ENCODE measurements at regions not wholly inside any gene's neighbourhood (a gene's known extent, or its start where the extent isn't known, plus 50 kb on each side); places are given as distances from the start of the nearest gene placed in this dataset.

GRCh38 chr2:145028101-145028920 lies 508.4 kb upstream of the ZEB2 start:
- CTCF ChIA-PET: interaction anchor here (0.6 kb wide), 1 partner anchor 149 kb away, joined by 6 read pairs; no protein-coding TSS in a partner anchor
- H3K9me3 ChIP-seq (ENCODE audit: control insufficient read depth, insufficient read depth, low read depth, low read length): no peaks in the 10 kb centered on the region
- H3K4me3 ChIP-seq (ENCODE audit: low read depth, low read length): no peak overlapping the region
- TF ChIP-seq ZNF501 (tag by site-specific recombination; IDR thresholded peaks at IDR 0.05) (no peak), SP7 (tag by site-specific recombination; IDR thresholded peaks at IDR 0.05) (peak; percentile 95), ZNF48 (tag by site-specific recombination; IDR thresholded peaks at IDR 0.05) (no peak)
- POLR2A ChIA-PET: no interaction called here
- H3K27ac ChIP-seq (ENCODE audit: extremely low read depth, low read depth, low read length): no peak overlapping the region
- no peaks in the 10 kb centered on the region for H3K36me3 ChIP-seq (ENCODE audit: control insufficient read depth in 2 of 2, insufficient read depth in 1 of 2, low read length in 2 of 2)
- peaks cover 5% of the 10 kb centered on the region; the same call in 1 of the 2 replicates for H3K4me1 ChIP-seq (ENCODE audit: control insufficient read depth, insufficient read depth, low read length)

GRCh38 chr2:145026456-145027455 lies 506.8 kb upstream of the ZEB2 start:
- no peak for TF ChIP-seq KLF16 (tag by site-specific recombination; IDR thresholded peaks at IDR 0.05)
- TF ChIP-seq ZNF202 (tag by site-specific recombination; IDR thresholded peaks at IDR 0.05; ENCODE audit: borderline replicate concordance): no peak
- no peak for TF ChIP-seq ZNF658 (tag by site-specific recombination; IDR thresholded peaks at IDR 0.05)
- no peak for TF ChIP-seq ZNF792 (tag by site-specific recombination; IDR thresholded peaks at IDR 0.05)
- no peak for TF ChIP-seq ATF2 (tag by site-specific recombination; IDR thresholded peaks at IDR 0.05; ENCODE audit: low read depth)
- no peak for TF ChIP-seq ZNF677 (tag by site-specific recombination; IDR thresholded peaks at IDR 0.05)
- no peak for TF ChIP-seq ZNF558 (tag by site-specific recombination; IDR thresholded peaks at IDR 0.05)
- ChIA-PET POLR2A (no interaction called here), CTCF (no interaction called here)
- Histone ChIP-seq H3K36me3 (ENCODE audit: control insufficient read depth in 2 of 2, insufficient read depth in 1 of 2, low read length in 2 of 2) (no peaks in the 10 kb centered on the region), H3K9me3 (ENCODE audit: control insufficient read depth, insufficient read depth, low read depth, low read length) (no peaks in the 10 kb centered on the region), H3K4me1 (ENCODE audit: control insufficient read depth, insufficient read depth, low read length) (peaks cover 5% of the 10 kb centered on the region; the same call in 1 of the 2 replicates), H3K4me3 (ENCODE audit: low read depth, low read length) (no peak overlapping the region), H3K27ac (ENCODE audit: extremely low read depth, low read depth, low read length) (no peak overlapping the region)

GRCh38 chr2:145025382-145025781 lies 505.5 kb upstream of the ZEB2 start:
- ChIA-PET POLR2A (no interaction called here), CTCF (no interaction called here)
- H3K36me3 ChIP-seq (ENCODE audit: control insufficient read depth in 2 of 2, insufficient read depth in 1 of 2, low read length in 2 of 2): no peaks in the 10 kb centered on the region
- no peak overlapping the region for H3K27ac ChIP-seq (ENCODE audit: extremely low read depth, low read depth, low read length)
- TF ChIP-seq ZSCAN18 (tag by site-specific recombination; IDR thresholded peaks at IDR 0.05): no peak
- no peak for TF ChIP-seq ZNF202 (tag by site-specific recombination; IDR thresholded peaks at IDR 0.05; ENCODE audit: borderline replicate concordance)
- TF ChIP-seq ZNF391 (tag by site-specific recombination; IDR thresholded peaks at IDR 0.05; ENCODE audit: borderline replicate concordance, low read depth): no peak
- TF ChIP-seq KLF16 (tag by site-specific recombination; IDR thresholded peaks at IDR 0.05): no peak
- no peak for TF ChIP-seq INSM2 (tag by site-specific recombination; IDR thresholded peaks at IDR 0.05)
- no peak for TF ChIP-seq HOXC10 (CRISPR knock-in tag; IDR thresholded peaks at IDR 0.05)
- no peak for TF ChIP-seq ZBTB7A (tag by site-specific recombination; IDR thresholded peaks at IDR 0.05; ENCODE audit: low read depth)
- no peak overlapping the region for H3K4me3 ChIP-seq (ENCODE audit: low read depth, low read length)
- H3K9me3 ChIP-seq (ENCODE audit: control insufficient read depth, insufficient read depth, low read depth, low read length): no peaks in the 10 kb centered on the region
- peaks cover 5% of the 10 kb centered on the region; the same call in 1 of the 2 replicates for H3K4me1 ChIP-seq (ENCODE audit: control insufficient read depth, insufficient read depth, low read length)

All from HEK293 (cell line).